ENCODE measurements at regions not wholly inside any gene's neighbourhood (a gene's known extent, or its start where the extent isn't known, plus 50 kb on each side); places are given as distances from the start of the nearest gene placed in this dataset.

DNA sequence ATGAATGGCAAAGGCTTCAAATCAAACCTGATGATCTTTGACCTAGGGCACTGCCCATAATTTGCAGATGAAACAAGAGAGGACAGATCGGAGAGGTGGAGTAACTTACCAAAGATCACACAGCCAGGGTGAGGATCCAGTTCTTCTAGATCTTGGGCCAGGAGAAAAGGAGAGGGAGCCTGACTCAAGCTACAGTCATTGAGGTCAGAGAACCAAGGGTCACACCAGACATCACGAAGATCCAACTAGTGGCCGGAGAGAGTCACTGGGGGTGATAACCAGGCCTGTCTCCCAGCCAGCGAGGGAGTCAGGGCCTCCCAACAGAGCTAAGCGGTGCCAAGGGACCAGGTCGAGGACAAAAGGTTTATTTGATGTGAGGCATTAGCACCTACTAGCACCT lies 115.0 kb downstream of the RIPK4 start:
- no peak for DNase-seq

DNA sequence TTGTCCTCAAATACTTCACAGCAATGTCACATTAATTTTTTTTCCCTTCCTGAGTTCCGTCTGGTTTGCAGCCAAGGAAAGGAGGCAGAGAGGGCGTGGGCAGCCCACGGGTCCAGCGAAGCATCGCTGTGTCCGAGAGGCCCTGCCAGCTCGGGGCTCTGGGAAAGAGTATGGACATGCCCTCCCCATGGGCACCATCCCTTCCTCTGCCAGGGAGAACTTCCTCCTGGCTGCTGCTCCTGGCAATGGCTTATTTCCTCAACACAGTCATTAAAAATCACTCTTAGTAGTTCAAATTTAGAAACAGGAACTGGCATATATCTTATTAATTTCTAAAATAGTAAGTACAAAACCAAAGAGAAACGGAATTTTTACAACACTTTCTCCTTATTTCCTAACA lies 115.4 kb downstream of the RIPK4 start:
- DNase-seq: no peak

DNA sequence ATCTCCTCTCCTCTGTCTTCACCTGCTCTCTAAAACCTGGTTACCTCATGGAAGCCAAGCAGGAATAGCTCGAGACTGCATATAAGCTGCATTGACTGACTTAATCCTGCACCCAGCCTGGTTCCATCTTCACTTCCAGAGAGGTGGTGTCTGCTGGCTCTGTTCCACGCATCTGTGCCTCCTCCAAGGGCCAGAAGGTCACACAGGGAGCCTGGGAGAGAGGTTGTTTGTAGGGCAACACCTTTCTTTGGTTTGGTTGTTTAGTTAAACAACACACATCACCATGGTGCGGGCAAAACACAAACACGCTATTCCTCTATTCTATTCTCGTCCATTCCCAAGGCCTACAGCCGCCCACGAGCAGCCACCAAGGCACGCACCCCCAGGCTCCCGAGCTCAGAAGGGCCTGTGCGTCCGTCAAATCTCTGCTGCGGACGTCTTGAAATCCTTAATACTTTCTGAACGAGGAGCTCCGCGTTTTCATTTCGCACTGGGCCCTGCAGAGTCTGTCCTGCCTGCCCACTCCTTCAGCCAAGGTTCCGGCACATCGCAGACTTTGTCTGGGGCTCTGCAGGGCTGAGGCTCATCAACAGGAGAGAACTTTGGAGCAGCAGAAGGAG lies 116.2 kb downstream of the RIPK4 start:
- DNase-seq: no peak

DNA sequence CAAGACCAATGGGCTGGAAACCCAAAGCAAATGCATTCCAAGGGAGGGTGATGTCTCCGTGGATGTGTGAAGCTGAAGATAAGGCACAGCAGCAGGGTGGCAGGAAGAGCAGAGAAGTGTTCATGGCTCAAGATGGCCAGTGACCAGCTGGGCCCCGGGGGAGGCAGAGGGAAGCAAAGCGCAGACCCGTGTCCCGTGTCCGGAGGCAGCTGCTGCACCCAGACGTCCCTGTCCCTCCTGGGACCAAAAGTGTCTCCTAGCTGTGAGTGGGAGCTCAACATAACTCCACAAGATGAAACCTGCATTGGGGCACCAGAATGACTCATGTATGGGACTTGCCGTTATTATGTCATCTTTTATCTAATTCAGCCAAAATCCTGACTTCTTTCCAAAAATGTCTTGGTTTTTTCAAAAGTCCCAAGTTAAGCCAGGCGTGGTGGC lies 118.2 kb downstream of the RIPK4 start:
- DNase-seq: no peak

DNA sequence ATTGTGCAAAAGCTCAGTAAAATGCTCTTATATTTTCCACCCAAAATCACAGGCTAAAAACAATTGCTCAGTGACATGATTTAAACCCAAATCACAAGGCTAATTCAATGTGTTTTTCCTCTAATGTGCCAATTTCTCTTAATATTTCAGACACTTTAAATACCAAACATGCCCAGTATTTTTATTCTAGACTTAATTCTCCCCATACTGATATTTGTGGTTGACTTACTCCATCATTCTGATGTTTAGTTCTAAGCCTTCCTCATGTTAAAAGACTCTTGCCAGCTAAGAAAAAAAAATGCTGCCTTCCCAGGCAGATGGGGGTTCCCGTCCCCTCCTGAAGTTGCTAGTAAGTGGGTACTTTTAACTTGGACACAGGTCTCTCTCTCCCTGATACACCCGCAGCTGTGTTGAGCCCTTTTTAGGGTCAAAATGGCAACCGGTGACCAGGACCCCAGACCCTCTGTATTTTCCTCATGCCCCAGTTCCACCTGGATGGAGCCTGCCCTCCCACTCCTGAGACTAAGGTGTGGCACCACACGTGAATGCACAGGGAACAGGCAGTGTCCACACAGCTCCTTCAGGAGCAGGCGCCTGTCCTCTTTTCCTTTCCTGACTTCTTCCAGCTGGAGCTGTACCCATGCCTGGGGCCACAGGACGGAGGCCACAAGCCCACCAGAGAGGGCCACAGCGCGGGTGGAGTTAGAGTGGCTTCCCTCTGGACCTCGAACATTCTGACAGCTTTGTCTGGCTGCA lies 118.9 kb downstream of the RIPK4 start:
- DNase-seq: no peak

DNA sequence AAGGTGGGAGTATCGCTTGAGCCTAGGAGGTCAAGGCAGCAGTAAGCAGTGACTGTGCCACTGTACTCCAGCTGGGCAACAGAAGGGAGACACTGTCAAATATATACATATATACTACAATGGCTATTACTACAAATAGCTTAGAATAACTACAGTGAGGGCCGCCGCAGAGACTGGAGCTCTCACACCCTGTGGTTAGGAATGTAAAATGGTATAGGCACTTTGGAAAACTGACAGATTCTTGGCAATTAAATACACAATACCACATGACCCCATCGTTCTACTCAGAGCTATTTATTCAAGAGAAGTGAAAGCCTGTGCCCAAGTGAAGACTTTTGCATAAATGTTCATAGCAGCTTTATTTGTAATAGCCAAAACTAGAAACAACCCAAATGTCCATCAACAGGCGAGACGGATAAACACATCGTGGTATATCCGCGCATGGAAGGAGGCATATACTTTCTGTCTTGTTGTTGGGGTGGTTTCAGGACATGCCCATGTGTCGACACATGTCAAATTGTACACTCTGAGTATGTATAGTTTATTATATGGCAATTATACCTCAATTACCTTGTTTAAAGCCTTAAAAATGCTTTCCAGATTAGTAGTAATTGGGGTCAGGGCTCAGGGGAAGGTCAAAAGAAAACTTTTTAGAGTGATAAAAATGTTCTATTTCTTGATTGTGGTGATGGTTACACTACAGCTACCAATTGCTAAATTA lies 123.4 kb downstream of the RIPK4 start:
- DNase-seq: no peak

DNA sequence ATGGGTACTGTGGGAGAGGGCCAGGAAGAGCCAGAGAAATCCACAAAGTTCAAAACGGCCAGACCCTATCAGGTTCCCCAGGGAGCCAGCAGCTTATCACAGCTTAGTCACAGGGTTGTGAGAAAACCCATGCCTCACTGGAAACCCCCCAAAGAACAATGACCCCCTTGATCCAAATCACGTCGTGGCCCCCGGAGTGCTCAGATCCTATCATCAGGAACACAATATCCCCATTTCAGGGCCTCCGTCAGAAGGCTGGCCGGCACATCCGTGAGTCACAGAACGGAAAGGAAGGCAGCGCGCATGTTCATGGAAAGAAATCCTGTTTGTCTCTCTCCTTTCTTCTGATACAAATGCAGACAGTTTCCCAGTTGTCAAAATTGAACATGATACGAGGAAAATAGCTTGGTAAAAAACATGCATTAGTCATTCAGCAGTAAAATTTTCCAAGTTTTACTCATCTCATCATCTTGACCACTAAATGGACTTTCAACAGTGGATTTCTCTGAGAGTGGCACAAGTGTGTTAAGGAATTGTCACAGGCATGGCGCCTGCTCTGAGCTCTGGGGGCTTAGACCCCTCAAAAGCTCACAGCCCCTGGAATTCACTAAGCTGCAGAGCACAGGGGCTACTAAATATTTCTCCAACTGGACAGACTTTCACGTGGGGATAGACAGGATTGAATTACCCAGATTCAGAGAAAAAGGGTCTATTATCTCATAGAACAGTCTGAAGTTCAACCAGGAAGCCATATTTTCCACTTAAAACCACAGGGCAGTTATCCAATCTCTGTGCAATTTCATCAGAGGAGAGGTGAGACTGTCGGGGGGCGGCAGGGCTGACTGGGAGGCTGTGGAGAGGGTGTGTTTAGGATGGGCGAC lies 124.8 kb downstream of the RIPK4 start:
- peak; percentile 18 for DNase-seq

DNA sequence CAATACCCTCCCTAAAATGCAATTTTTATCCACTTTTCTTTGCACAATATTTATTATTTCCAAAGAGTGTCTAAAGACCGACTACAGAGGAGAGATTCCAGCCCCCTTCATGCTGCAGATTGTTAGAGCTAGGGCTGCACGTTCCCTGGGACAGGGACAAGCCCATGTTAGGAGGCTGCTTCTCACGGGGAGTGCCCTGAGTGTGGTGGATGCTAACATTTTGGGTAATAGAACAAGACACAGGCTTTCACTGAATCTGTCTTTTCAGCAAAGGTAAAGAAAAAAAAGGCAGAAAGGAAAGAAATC lies 125.4 kb downstream of the RIPK4 start:
- no peak for DNase-seq

DNA sequence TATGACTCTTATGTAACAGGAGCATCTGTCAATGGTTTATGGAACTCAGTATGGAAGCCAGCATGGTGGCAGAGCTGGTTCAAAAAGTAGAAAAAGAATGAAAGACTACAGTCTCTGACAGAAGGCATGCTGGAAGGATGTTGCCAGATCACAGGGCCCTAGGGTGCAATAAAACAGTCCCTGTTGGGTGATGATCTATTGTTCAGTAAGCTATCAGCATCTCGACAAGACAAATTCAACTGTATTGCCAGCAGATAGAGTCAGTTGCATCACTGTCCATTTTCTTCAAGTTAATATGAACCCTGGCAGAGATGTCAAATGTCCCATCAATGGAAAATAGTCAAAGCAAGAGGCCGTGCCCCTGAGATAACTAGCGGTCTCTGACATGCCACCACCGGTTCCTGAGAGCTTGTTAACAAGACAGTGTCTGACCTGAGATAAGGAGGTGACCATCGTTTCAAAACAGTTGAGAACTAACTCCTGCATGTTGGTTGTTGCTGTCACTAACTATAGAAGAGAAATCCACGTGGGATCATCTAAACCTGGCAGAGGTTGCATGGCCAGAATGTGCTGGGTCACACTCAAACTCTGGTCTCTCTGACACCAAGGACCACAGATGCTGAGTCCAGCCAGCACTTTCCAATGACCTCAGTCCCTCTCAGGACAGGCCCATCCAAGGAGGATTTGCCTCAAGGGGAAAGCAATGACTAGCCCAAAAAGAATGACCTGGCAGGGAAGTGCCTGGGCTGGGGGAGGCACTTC lies 125.9 kb downstream of the RIPK4 start:
- DNase-seq: no peak

DNA sequence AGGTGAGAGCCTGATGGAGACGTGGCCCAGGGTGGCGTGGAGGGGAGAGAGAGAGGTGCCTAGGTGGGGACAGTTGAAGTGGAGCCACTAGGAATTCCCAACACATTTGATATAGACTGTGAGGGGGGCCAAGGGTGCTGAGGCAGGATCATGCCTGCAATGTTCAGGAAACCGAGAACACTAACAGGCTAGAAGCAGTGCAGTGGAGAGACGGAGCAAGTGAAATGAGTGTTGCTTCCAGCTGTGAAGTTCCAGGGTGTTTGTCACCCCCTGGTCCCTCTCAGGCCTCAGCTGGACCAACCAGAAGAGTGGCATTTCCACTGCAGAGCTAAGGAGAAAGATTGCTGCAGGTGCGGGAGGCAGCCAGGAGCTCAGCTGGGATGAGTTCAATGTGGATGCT lies 127.1 kb downstream of the RIPK4 start:
- no peak for DNase-seq

DNA sequence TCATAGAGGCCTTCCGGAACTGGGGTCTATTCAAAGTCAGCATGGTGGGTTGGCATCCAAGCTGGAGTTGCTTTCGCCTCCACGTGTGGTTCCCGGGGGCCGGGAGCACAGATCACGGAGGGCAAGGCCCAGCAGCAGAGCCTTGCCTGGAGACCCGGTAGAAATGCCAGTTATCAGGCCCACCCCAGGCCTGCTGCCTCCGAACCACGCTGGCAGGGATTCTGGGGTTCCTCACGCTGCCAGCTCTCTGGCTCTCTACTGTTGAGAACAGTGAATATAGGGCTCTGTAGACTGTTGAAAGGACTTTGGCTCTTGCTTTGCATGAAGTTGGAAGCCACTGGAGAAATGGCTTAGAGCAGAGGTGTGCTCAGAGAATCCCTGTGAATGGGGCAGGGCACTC lies 127.5 kb downstream of the RIPK4 start:
- no peak for DNase-seq

DNA sequence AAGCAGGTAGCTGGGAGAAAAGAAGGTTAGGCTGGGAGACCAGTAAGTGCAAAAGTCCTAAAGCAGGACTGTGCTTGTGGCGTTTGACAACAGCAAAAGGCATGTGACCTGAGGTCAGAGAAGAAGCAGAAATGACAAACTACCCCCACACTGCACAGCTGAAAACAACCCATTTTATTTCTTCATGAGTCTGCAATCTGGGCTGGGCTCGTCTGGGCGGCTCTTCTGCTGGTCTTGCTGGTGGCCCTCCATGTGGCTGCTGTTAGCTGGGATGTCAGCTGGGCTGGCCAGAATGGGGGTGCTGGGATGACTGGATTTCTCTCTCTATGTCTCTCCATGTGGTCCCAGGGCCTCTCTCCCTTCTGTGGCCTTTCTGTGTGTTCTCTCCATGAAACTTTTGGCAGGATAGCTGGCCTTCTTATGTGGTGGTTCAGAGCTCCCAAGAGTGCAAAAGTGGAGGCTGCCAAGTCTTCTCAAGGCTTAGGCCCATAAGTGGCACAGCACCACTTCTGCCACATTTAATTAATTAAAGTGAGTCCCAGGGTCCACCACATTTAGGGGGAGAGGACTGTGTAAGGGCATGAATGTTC lies 128.6 kb downstream of the RIPK4 start:
- no peak for DNase-seq

DNA sequence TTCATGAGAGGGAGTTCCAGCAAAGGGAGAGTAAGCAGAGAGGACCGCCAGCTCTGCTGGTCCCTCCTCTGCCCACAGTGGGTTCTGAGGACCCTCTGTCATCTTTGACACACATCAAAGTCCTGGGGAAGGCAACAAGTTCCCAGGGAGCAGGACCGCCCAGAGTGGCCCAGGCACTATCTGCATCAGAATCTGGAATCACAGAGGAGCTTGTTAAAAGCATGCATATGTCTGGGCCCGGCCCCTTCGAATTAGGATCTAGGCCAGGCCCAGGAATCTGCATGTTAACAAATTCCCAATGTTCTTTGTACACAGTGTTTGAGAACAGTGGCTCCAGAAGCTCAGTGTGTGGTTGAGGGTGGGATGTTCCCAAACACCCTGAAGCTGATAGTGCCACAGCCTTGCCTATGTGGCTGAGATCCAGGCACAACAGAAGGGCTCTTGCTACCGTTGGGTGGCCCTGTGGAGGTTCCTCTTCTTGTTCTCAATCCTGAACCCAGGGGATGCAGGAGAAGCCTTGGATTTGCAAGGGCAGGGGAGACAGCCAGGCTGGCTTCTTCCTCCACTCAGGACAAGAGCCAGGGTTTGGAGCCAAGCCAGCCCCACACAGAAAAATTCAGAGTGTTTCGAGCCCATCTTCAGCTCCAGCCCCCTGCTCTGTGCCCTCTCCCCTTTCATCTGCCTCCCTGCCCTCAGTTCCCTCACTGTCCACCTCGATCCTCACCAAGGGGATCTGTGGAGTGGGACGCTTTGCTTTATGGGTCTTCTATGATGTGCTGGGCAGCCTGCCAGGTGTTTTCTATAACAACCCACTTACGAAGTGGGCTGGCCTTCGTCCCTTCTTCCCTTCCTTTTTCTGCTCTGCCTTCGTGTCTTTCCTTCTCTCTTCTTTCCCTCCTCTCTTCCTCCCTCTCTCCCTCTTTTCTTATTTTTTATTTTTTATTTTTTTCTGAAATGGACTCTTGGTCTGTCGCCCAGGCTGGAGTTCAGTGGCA lies 129.0 kb upstream of the TMPRSS2 start:
- DNase-seq: no peak

DNA sequence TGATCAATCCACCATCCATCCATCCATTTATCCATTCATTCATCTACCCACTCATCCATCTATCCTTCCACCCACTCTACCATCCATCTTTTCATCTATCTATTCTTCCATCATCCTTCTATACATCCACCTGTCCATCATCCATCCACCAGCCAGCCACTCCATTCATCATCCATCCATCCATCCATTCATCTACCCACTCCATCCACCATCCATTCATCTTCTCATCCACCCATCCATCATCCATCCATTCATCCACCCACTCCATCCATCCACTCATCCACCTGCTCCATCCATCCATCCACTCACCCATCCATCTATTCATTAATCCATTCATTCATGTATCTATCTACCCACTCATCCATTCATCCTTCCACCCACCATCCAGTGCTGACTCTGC lies 127.9 kb upstream of the TMPRSS2 start:
- no peak for DNase-seq

DNA sequence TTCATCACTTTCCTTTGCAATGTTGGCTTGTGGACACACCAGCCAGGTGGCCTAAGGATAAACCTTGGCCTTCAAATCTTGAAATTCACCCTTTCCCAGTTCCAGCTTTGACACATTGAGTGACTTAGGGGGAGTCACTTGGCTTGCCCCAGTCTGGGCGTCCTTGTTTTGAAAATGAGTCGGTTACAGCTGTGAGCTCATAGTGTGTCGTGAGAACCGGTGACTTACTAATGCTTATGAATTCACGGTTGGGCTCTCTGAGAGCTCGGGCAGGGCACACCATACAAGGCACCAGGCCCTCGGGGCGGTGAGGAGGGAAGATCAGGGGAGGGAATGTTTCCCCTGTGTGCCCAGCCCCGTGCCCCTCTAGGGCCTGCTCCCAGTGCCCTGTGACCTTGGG lies 126.9 kb upstream of the TMPRSS2 start:
- DNase-seq: no peak

DNA sequence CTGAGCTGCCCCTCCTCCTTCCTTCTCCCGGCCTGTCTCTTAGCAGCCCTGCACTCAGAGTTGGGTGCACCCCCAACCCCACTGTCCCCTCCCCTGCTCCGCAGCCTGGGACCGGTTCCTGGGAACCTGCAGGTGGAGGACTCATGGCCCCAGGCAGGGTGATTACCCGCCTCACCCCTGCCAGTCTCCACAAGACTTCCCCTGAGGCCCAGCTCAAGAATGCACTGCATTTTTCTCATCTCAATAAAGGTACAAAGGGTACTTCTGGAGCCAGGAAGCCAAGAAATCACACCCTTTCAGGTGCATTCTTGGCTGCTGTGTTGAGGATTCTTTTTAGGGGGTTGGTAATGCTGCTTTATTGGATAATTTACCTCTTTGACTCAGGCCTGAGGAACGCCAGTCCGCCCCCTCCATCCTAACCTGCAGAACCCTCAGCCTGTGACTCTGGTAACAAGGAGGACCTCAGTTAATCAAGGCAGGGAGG lies 126.3 kb upstream of the TMPRSS2 start:
- no peak for DNase-seq

DNA sequence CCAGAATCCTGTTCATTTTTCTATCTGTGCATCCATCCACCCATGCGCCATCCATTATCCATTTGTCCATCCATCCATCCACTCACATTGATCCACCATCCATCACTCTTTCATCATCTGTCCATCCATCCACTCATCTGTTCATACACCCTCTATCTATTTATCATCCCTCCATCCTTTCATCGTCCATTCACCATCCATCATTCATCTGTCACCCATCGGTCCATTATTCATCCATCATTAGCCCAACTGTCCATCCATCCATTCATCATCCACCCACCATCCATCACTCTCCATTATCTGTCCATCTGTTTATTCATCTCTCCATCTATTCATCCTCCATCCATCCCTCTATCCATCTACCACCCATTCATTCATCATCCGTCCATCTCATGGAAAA lies 125.7 kb upstream of the TMPRSS2 start:
- no peak for DNase-seq

DNA sequence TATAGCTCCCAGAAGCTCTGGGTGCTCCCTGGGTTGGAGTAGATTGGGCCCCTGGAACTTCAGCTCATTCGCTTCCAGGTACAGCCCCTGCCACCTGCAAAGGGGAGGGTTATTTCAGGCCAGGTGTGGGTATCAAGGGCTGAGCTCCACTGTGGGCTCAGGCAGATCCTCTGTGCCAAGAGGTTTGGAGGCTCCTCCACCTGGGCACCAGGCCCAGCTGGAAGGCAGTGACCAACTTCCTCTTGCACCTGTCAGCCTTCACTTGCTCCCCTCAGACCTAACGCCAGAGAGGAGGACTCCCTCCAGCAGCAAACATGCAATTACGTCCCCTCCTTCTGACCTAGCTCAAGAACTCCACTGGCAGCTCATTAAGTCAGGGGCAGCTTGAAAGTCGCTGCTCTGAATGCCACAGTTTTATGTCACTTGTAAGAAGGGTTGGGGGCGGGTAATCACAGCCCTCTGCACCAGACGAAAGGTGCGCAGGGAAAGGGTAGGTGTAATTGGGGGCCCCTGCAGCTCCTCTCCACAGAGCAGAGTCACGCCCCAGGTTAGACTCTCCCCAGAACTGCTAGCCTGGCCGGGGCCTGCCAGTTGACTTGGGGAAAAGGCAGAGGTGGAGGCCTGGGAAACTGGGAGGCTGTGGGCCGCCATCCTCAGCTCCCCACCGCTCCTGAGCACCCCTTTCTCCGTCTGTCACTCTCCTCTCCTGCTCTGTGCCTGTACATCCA lies 125.0 kb upstream of the TMPRSS2 start:
- DNase-seq: no peak
